Astrocyte (in vitro differentiated cells and primary cell): ENCODE measurements at regions not wholly inside any gene's neighbourhood (a gene's known extent, or its start where the extent isn't known, plus 50 kb on each side); places are given as distances from the start of the nearest gene placed in this dataset.

Experiments used
- DNase-seq: peaks from one replicate; pipeline ENCODE4 v3.0.0-alpha.2; 2010; ENCODE audit warnings: low read depth
- FAIRE-seq: peaks from 2 replicates; lab custom pipeline; 2011; peaks lifted over from hg19 to GRCh38; lab: Jason Lieb, UNC
- H2AFZ ChIP-seq: 2 replicates; pipeline ENCODE4 v1.6.0; 2012; ENCODE audit warnings: low read depth, low read length, inconsistent platforms
- H3K27ac ChIP-seq: 2 replicates; pipeline ENCODE4 v1.5.1; 2011; ENCODE audit warnings: low read depth, low read length, inconsistent platforms
- H3K27me3 ChIP-seq: 2 replicates; pipeline ENCODE4 v1.6.0; 2011; ENCODE audit warnings: low read length, inconsistent platforms; ENCODE audit not compliant: insufficient read depth
- H3K36me3 ChIP-seq: 2 replicates; pipeline ENCODE4 v1.5.1; 2011; ENCODE audit warnings: low read length, inconsistent platforms; ENCODE audit not compliant: insufficient read depth
- H3K4me1 ChIP-seq: 2 replicates; pipeline ENCODE4 v1.5.1; 2011; ENCODE audit warnings: low read length, inconsistent platforms; ENCODE audit not compliant: insufficient read depth
- H3K4me2 ChIP-seq: 2 replicates; pipeline ENCODE4 v1.6.0; 2012; ENCODE audit warnings: low read length, inconsistent platforms
- H3K4me3 ChIP-seq: 2 replicates; pipeline ENCODE4 v1.5.1; 2011; ENCODE audit warnings: low read depth, mild to moderate bottlenecking, low read length, inconsistent platforms; ENCODE audit not compliant: insufficient read depth
- H3K79me2 ChIP-seq: 2 replicates; pipeline ENCODE4 v1.6.0; 2012; ENCODE audit warnings: mild to moderate bottlenecking, low read length, inconsistent platforms; ENCODE audit not compliant: insufficient read depth
- H3K9ac ChIP-seq: 2 replicates; pipeline ENCODE4 v1.6.0; 2012; ENCODE audit warnings: mild to moderate bottlenecking, low read length, inconsistent platforms
- H3K9me3 ChIP-seq: 2 replicates; pipeline ENCODE4 v1.5.1; 2012; ENCODE audit warnings: low read depth, mild to moderate bottlenecking, low read length, inconsistent platforms; ENCODE audit not compliant: insufficient read depth
- H4K20me1 ChIP-seq: 2 replicates; pipeline ENCODE4 v1.6.0; 2012; ENCODE audit warnings: low read length, inconsistent platforms; ENCODE audit not compliant: insufficient read depth
- H3K27ac Mint-ChIP-seq: one replicate; pipeline ENCODE4 v1.8.0; 2021; ENCODE audit warnings: mild to moderate bottlenecking, mixed read lengths; ENCODE audit not compliant: unreplicated experiment
- H3K27me3 Mint-ChIP-seq: one replicate; pipeline ENCODE4 v1.8.0; 2021; ENCODE audit warnings: low read depth, mixed read lengths; ENCODE audit not compliant: unreplicated experiment
- H3K36me3 Mint-ChIP-seq: one replicate; pipeline ENCODE4 v1.8.0; 2021; ENCODE audit warnings: low read depth, mixed read lengths; ENCODE audit not compliant: unreplicated experiment
- H3K4me1 Mint-ChIP-seq: one replicate; pipeline ENCODE4 v1.8.0; 2021; ENCODE audit warnings: low read depth, mixed read lengths; ENCODE audit not compliant: unreplicated experiment
- H3K4me3 Mint-ChIP-seq: one replicate; pipeline ENCODE4 v1.8.0; 2021; ENCODE audit warnings: mild to moderate bottlenecking, moderate library complexity, mixed read lengths; ENCODE audit not compliant: unreplicated experiment
- H3K9me3 Mint-ChIP-seq: one replicate; pipeline ENCODE4 v1.8.0; 2021; ENCODE audit warnings: mild to moderate bottlenecking, mixed read lengths; ENCODE audit not compliant: unreplicated experiment
- CTCF ChIP-seq: IDR thresholded peaks from 2 replicates; pipeline ENCODE4 v1.5.1; 2011; ENCODE audit warnings: low read depth, mild to moderate bottlenecking, inconsistent platforms, low read length, moderate library complexity; ENCODE audit not compliant: insufficient read depth
- EZH2 ChIP-seq: IDR thresholded peaks from 2 replicates; pipeline ENCODE4 v1.6.1; 2012; ENCODE audit warnings: mild to moderate bottlenecking, low read length, inconsistent platforms; ENCODE audit not compliant: insufficient read depth

- H3K4me3 Mint-ChIP-seq: no peak overlapping the region
- Histone ChIP-seq H3K4me3 (no peak overlapping the region), H3K9me3 (no peaks in the 10 kb centered on the region), H2AFZ (no peak overlapping the region), H3K4me2 (no peak overlapping the region), H3K36me3 (no peaks in the 10 kb centered on the region), H3K27ac (no peak overlapping the region), H3K9ac (no peak overlapping the region), H3K4me1 (no peaks in the 10 kb centered on the region), H3K79me2 (no peaks in the 10 kb centered on the region), H3K27me3 (no peaks in the 10 kb centered on the region), H4K20me1 (no peaks in the 10 kb centered on the region)
- DNase-seq: no peak
- no peak for FAIRE-seq
- no peak overlapping the region for H3K27ac Mint-ChIP-seq
- TF ChIP-seq CTCF (no peak), EZH2 (no peak)
- H3K27me3 Mint-ChIP-seq: no peaks in the 10 kb centered on the region
- no peaks in the 10 kb centered on the region for H3K36me3 Mint-ChIP-seq
- H3K9me3 Mint-ChIP-seq: peaks cover 5% of the 10 kb centered on the region
- no peaks in the 10 kb centered on the region for H3K4me1 Mint-ChIP-seq
Observed at GRCh38 chr3:105152987-105153386, 213.7 kb upstream of the ALCAM start.

GRCh38 chr3:105154692-105155091 lies 212.0 kb upstream of the ALCAM start:
- Histone ChIP-seq H2AFZ (no peak overlapping the region), H3K4me2 (no peak overlapping the region), H3K36me3 (no peaks in the 10 kb centered on the region), H3K4me1 (no peaks in the 10 kb centered on the region), H3K4me3 (no peak overlapping the region), H3K9ac (no peak overlapping the region), H3K27ac (no peak overlapping the region), H3K79me2 (no peaks in the 10 kb centered on the region), H4K20me1 (no peaks in the 10 kb centered on the region), H3K27me3 (no peaks in the 10 kb centered on the region), H3K9me3 (no peaks in the 10 kb centered on the region)
- H3K4me3 Mint-ChIP-seq: no peak overlapping the region
- H3K4me1 Mint-ChIP-seq: no peaks in the 10 kb centered on the region
- H3K27me3 Mint-ChIP-seq: no peaks in the 10 kb centered on the region
- DNase-seq (no peak), FAIRE-seq (no peak)
- peaks cover 3% of the 10 kb centered on the region for H3K9me3 Mint-ChIP-seq
- TF ChIP-seq CTCF (no peak), EZH2 (no peak)
- H3K36me3 Mint-ChIP-seq: no peaks in the 10 kb centered on the region
- no peak overlapping the region for H3K27ac Mint-ChIP-seq

GRCh38 chr3:105157067-105157765 lies 209.5 kb upstream of the ALCAM start:
- DNase-seq (no peak), FAIRE-seq (no peak)
- no peaks in the 10 kb centered on the region for H3K27me3 Mint-ChIP-seq
- Histone ChIP-seq H2AFZ (no peak overlapping the region), H3K9me3 (no peaks in the 10 kb centered on the region), H3K4me3 (no peak overlapping the region), H3K27me3 (no peaks in the 10 kb centered on the region), H3K9ac (no peak overlapping the region), H3K4me2 (no peak overlapping the region), H3K4me1 (no peaks in the 10 kb centered on the region), H4K20me1 (no peaks in the 10 kb centered on the region), H3K36me3 (no peaks in the 10 kb centered on the region), H3K79me2 (no peaks in the 10 kb centered on the region), H3K27ac (no peak overlapping the region)
- no peaks in the 10 kb centered on the region for H3K36me3 Mint-ChIP-seq
- no peaks in the 10 kb centered on the region for H3K9me3 Mint-ChIP-seq
- TF ChIP-seq CTCF: no peak
- TF ChIP-seq EZH2: no peak
- no peak overlapping the region for H3K4me3 Mint-ChIP-seq
- no peak overlapping the region for H3K27ac Mint-ChIP-seq
- H3K4me1 Mint-ChIP-seq: no peaks in the 10 kb centered on the region
